DOHH2 (cell line): ENCODE measurements at regions not wholly inside any gene's neighbourhood (a gene's known extent, or its start where the extent isn't known, plus 50 kb on each side); places are given as distances from the start of the nearest gene placed in this dataset.

Experiments used
- CTCF ChIP-seq: fragments of 200-600 bp; sonication (generic); IDR thresholded peaks from one replicate; pipeline ENCODE4 v1.5.1; 2014; ENCODE audit warnings: antibody characterized with exemption, mild to moderate bottlenecking, low read depth, low read length; ENCODE audit not compliant: poor library complexity, severe bottlenecking
- EZH2phosphoT487 ChIP-seq: fragments of 200-600 bp; sonication (generic); IDR thresholded peaks from 2 replicates; pipeline ENCODE4 v1.6.1; 2017; ENCODE audit warnings: borderline replicate concordance, mild to moderate bottlenecking, antibody characterized with exemption, low read length, moderate library complexity, mixed read lengths

GRCh38 chr5:16291474-16291873 is 111.9 kb upstream of the MARCHF11 start:
- TF ChIP-seq CTCF (no peak), EZH2phosphoT487 (no peak)
